ENCODE measurements at regions not wholly inside any gene's neighbourhood (a gene's known extent, or its start where the extent isn't known, plus 50 kb on each side); places are given as distances from the start of the nearest gene placed in this dataset.

GRCh38 chr2:201968476-201968875 is 65.2 kb upstream of the FZD7 start:
- no peak for TF ChIP-seq CTCF (conservative IDR thresholded peaks at IDR 0.05)
- Mint-ChIP-seq H3K27me3 (ENCODE audit: low read depth) (no peaks in the 10 kb centered on the region), H3K9me3 (no peaks in the 10 kb centered on the region), H3K4me3 (peak overlapping the region; percentile 18), H3K27ac (ENCODE audit: unreplicated experiment) (peak overlapping the region; percentile 87), H3K4me1 (peaks cover 94% of the 10 kb centered on the region), H3K36me3 (ENCODE audit: low read depth) (no peaks in the 10 kb centered on the region)
- no peak for DNase-seq (ENCODE audit: low read depth, low spot score)

GRCh38 chr2:201969241-201969937 is 64.3 kb upstream of the FZD7 start:
- H3K27ac Mint-ChIP-seq (ENCODE audit: unreplicated experiment): peak overlapping the region; percentile 87
- no peaks in the 10 kb centered on the region for H3K9me3 Mint-ChIP-seq
- peak overlapping the region; percentile 18 for H3K4me3 Mint-ChIP-seq
- H3K27me3 Mint-ChIP-seq (ENCODE audit: low read depth): no peaks in the 10 kb centered on the region
- no peaks in the 10 kb centered on the region for H3K36me3 Mint-ChIP-seq (ENCODE audit: low read depth)
- DNase-seq (ENCODE audit: low read depth, low spot score): no peak
- peaks cover 92% of the 10 kb centered on the region for H3K4me1 Mint-ChIP-seq
- TF ChIP-seq CTCF (conservative IDR thresholded peaks at IDR 0.05): no peak

GRCh38 chr2:201969938-201970785 is 63.5 kb upstream of the FZD7 start:
- no peaks in the 10 kb centered on the region for H3K9me3 Mint-ChIP-seq
- peaks cover 92% of the 10 kb centered on the region for H3K4me1 Mint-ChIP-seq
- H3K27me3 Mint-ChIP-seq (ENCODE audit: low read depth): no peaks in the 10 kb centered on the region
- TF ChIP-seq CTCF (conservative IDR thresholded peaks at IDR 0.05): no peak
- no peak overlapping the region for H3K27ac Mint-ChIP-seq (ENCODE audit: unreplicated experiment)
- no peak for DNase-seq (ENCODE audit: low read depth, low spot score)
- no peak overlapping the region for H3K4me3 Mint-ChIP-seq
- H3K36me3 Mint-ChIP-seq (ENCODE audit: low read depth): no peaks in the 10 kb centered on the region

GRCh38 chr2:201970786-201971108 is 62.9 kb upstream of the FZD7 start:
- Mint-ChIP-seq H3K9me3 (no peaks in the 10 kb centered on the region), H3K27ac (ENCODE audit: unreplicated experiment) (no peak overlapping the region), H3K4me1 (peaks cover 92% of the 10 kb centered on the region), H3K36me3 (ENCODE audit: low read depth) (no peaks in the 10 kb centered on the region), H3K27me3 (ENCODE audit: low read depth) (no peaks in the 10 kb centered on the region), H3K4me3 (no peak overlapping the region)
- no peak for TF ChIP-seq CTCF (conservative IDR thresholded peaks at IDR 0.05)
- no peak for DNase-seq (ENCODE audit: low read depth, low spot score)

GRCh38 chr2:201971531-201972228 is 62.0 kb upstream of the FZD7 start:
- H3K36me3 Mint-ChIP-seq (ENCODE audit: low read depth): no peaks in the 10 kb centered on the region
- TF ChIP-seq CTCF (conservative IDR thresholded peaks at IDR 0.05): no peak
- H3K4me1 Mint-ChIP-seq: peaks cover 95% of the 10 kb centered on the region
- H3K27ac Mint-ChIP-seq (ENCODE audit: unreplicated experiment): peak overlapping the region; percentile 89
- H3K9me3 Mint-ChIP-seq: no peaks in the 10 kb centered on the region
- DNase-seq (ENCODE audit: low read depth, low spot score): no peak
- H3K27me3 Mint-ChIP-seq (ENCODE audit: low read depth): no peaks in the 10 kb centered on the region
- peak overlapping the region; percentile 84 for H3K4me3 Mint-ChIP-seq
